Large intestine (tissue), 3 donors: ENCODE measurements at regions not wholly inside any gene's neighbourhood (a gene's known extent, or its start where the extent isn't known, plus 50 kb on each side); places are given as distances from the start of the nearest gene placed in this dataset.
"Not testable (repeated sequence)": the region's sequence is repeated elsewhere in the genome, so short reads cannot be mapped to it uniquely, and the experiment has no call there.

Source experiments
- DNase-seq, 2 donors: peaks; one replicate each; pipeline versions ENCODE4 v3.0.0 to v3.0.0-alpha.2; 2013
- H3K27ac ChIP-seq: one replicate; pipeline ENCODE4 v1.5.1; 2013; ENCODE audit warnings: low read length
- H3K27me3 ChIP-seq: 2 replicates; pipeline ENCODE4 v1.6.1; 2013; ENCODE audit warnings: low read length; ENCODE audit not compliant: control insufficient read depth, insufficient read depth
- H3K36me3 ChIP-seq: 2 replicates; pipeline ENCODE4 v1.6.1; 2013; ENCODE audit warnings: low read length; ENCODE audit not compliant: control insufficient read depth, insufficient read depth
- H3K4me1 ChIP-seq: one replicate; pipeline ENCODE4 v1.6.1; 2013; ENCODE audit warnings: low read length; ENCODE audit not compliant: control insufficient read depth, insufficient read depth
- H3K4me3 ChIP-seq: one replicate; pipeline ENCODE4 v1.5.1; 2013; ENCODE audit warnings: low read length
- H3K9me3 ChIP-seq: one replicate; pipeline ENCODE4 v1.6.1; 2013; ENCODE audit warnings: mild to moderate bottlenecking, low read depth, low read length, moderate library complexity; ENCODE audit not compliant: control insufficient read depth
- WGBS: methylation state at CpG from one replicate; pipeline ENCODE4 v1.1.5; 2013; ENCODE audit warnings: low lambda C conversion rate; ENCODE audit not compliant: insufficient coverage; 5-methylcytosine and 5-hydroxymethylcytosine counted together

DNA sequence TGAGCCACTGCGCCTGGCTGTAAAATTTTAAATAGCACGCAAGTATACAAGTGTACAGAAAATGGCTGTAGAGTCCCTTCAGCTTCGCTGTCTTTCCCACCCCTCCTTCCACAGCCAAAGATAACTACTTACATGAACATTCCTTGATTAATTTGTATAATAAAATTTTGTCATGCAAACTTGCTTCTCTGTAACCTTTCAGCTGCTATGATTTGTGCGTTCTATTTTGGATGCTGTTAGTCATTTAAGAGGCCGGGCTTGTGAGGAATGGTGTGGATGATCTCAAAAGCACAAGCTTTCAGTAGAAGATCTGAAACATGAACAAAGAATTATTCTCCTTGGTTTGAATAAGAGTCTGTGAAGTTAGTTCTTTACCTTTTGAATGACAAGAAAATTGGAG, 115.0 kb upstream of the TLE1 start:
- Histone ChIP-seq H3K9me3 (no peaks in the 10 kb centered on the region), H3K27ac (no peak overlapping the region), H3K4me1 (no peaks in the 10 kb centered on the region), H3K4me3 (no peak overlapping the region), H3K27me3 (no peaks in the 10 kb centered on the region), H3K36me3 (no peaks in the 10 kb centered on the region)
- no peak for DNase-seq
- WGBS, result no CpG with 5 or more reads among the region's 5 CpGs

DNA sequence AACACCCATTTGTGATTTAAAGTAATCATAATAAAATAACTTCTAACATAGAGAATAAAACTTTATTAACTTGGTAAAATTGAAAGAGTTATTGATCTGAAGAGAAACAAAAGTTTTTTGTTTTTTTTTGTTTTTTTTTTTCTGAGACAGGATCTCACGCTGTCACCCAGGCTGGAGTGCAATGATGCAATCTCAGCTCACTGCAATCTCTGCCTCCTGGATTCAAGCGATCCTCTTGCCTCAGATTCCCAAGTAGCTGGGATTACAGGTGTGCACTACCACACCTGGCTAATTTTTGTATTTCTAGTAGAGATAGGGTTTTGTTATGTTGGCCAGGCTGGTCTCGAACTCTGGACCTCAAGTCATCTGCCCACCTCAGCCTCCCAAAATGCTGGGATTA, 116.5 kb upstream of the SPATA31D4 start:
- WGBS, result no CpG with 5 or more reads among the region's 3 CpGs
- H3K4me3 ChIP-seq, H3K4me1 ChIP-seq, H3K9me3 ChIP-seq, DNase-seq, H3K27me3 ChIP-seq, H3K27ac ChIP-seq, H3K36me3 ChIP-seq: not testable (repeated sequence)

DNA sequence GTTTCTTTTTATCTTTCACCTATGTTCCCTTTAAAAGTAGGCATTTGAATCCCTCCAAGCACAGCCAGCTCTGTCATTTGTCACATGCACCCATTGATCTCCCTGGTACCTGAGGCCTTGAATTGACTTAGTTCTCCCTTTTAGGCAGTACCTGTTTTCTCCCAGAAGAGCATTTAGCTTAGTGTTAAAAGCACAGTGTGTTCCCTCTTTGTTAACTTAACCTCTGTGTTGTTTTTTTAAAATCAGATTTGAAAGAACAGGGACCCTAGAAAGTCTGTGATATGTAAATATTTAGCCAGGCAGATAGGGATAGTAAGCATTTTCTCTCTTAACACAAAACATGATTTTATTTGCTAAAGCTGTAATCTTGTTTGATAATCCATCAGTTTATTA, 113.8 kb upstream of the SPATA31D4 start:
- no peak overlapping the region for H3K4me3 ChIP-seq
- no peak overlapping the region for H3K27ac ChIP-seq
- DNase-seq, result no peak
- H3K27me3 ChIP-seq, result no peaks in the 10 kb centered on the region
- H3K36me3 ChIP-seq, result no peaks in the 10 kb centered on the region
- no peaks in the 10 kb centered on the region for H3K9me3 ChIP-seq
- peaks cover 4% of the 10 kb centered on the region for H3K4me1 ChIP-seq

DNA sequence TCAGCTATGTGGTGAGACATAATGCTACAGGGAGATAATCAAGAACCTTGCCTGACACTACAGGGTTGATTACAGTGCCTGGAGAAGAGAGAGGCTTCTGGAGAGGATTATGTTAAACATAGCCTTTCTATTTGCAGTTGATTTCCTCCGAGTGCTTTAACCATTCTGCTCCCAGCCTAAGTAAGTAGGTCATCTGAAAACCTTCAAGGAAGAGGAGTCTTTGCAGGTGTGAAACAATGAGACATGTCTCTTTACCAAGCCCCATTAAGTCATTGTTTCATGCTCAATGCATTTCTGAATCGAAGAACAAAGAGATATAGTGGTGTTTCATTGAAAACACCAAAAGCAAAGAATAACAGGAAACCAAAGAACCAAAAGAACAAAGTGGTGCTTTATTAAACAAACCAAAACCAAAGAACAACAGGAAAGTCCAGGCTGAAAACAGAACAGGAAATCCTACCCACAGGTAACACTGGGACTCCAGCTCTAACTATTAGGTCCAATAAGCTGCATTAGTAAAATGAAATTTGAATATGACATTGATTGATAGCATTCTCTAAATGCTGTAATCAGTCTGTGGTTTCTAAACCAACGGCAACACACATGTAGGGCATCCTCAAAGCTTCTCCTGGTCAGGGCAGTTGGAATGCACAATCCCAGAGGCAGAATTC, 113.3 kb upstream of the SPATA31D4 start:
- DNase-seq, result peak in 1 of 2 donors; percentile 16
- no peaks in the 10 kb centered on the region for H3K27me3 ChIP-seq
- H3K4me3 ChIP-seq, result no peak overlapping the region
- no peaks in the 10 kb centered on the region for H3K9me3 ChIP-seq
- H3K27ac ChIP-seq, result no peak overlapping the region
- WGBS, result 17% methylated on average over 2 of the region's 3 CpGs
- no peaks in the 10 kb centered on the region for H3K36me3 ChIP-seq
- H3K4me1 ChIP-seq, result peaks cover 7% of the 10 kb centered on the region

DNA sequence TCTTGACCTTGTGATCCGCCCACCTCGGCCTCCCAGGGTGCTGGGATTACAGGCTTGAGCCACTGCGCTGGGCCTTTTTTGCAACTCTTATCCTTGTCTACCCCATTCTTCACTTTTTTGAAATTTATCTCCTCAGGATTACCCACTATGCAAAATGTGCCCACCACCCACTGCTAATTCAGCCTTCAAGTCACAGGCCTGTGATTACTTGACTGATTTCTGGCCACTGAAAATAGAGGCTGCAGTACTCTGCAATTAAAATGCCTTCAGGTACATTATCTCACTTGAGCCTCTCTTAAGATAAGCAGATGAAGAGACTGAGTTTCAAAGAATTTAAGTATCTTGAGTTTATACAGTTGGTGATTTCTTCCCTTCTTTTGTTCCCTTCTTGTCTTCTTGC, 112.4 kb upstream of the SPATA31D4 start:
- WGBS, result no CpG with 5 or more reads among the region's 3 CpGs
- no peak overlapping the region for H3K27ac ChIP-seq
- H3K36me3 ChIP-seq, result no peaks in the 10 kb centered on the region
- no peak for DNase-seq
- no peaks in the 10 kb centered on the region for H3K9me3 ChIP-seq
- H3K4me3 ChIP-seq, result no peak overlapping the region
- H3K4me1 ChIP-seq, result peaks cover 7% of the 10 kb centered on the region
- H3K27me3 ChIP-seq, result no peaks in the 10 kb centered on the region

DNA sequence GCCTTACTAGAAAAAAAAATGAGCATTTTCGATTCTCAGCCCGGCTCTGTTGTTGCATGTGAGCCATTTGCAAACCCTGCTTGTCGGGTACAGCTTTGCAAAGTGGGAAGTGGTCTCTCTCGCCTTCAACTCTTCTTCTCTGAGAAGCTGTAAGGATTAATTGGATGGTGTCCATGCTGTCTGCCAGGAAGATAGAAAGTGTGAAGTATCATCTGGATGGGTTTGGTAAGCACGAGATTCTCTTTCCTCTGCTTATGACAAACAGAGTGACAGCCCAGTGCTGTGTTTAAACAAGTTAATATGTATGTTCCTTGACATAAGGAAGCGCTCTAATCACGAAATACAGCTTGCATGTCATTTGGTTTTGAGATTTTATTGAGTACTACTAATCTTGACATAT, 109.1 kb upstream of the SPATA31D4 start:
- H3K27me3 ChIP-seq, result no peaks in the 10 kb centered on the region
- DNase-seq, result no peak
- 100% methylated on average over 1 of the region's 7 CpGs for WGBS
- no peaks in the 10 kb centered on the region for H3K36me3 ChIP-seq
- H3K4me1 ChIP-seq, result peaks cover 7% of the 10 kb centered on the region
- no peaks in the 10 kb centered on the region for H3K9me3 ChIP-seq
- H3K27ac ChIP-seq, result no peak overlapping the region
- no peak overlapping the region for H3K4me3 ChIP-seq

DNA sequence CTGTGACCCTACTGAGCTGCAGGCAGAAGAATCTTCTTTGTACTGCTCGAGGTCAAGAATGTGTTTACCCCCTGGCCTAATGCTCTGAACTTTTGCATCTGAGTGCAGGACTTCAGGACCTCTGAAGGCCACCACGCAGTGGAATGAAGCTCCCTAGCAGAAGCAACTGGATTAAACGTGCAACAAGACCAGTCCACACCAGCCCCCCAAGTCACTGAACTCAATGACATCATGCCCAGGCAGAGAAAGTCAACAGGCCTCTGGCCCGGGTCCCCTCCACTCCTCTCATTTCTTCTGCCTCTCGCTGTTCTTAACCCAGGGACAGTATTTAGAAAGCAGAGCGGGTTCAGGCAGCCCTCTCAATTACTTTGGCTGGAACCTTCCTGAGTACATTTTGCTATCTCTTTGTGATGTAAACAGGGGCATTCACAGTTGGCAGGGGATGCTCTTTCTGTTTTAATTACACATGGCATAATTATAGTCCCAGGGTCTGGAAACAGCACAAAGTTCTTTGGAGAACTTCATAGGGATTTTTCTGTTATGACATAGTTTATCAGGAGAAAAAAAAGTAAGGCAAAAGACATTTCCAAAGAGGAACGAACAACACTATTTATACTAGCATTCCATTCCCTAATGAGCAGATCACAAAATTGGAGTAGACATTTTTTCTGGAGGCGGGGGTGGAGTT, 108.2 kb upstream of the SPATA31D4 start:
- 71% methylated on average over 1 of the region's 8 CpGs for WGBS
- H3K27me3 ChIP-seq, result no peaks in the 10 kb centered on the region

DNA sequence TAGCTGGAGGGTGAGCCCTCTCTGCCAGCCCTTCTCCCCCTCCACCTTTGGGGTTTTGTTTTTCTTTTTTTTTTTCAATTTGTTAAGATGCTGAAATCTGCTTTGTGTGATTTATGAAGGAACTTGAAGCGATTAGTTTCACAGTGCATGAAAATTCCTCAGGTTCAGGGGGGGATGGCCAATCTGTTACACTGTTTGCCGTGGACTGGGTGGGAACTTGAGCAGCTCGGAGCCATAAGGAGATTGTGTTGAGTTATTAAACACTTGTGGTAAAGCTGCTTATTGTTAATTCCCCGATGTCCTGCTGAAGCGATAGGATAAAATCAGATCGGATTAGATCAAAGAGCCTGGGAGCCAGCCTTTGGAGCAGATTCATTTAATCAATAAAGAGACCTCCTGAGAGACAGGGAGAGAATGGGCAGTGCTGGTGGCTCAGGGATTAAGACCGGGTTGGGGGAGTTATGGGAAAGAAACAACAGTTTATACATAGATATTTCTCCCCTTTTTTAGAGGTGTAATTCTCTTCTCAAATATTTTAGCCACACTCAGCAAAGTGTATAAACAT, 105.8 kb upstream of the SPATA31D4 start:
- WGBS, result 61% methylated on average over 2 of the region's 7 CpGs
- Histone ChIP-seq H3K27ac (no peak overlapping the region), H3K9me3 (no peaks in the 10 kb centered on the region), H3K27me3 (no peaks in the 10 kb centered on the region), H3K4me3 (no peak overlapping the region), H3K36me3 (no peaks in the 10 kb centered on the region), H3K4me1 (peaks cover 2% of the 10 kb centered on the region)
- no peak for DNase-seq

More for the DNA sequence above, 108.2 kb upstream of the SPATA31D4 start:
- no peaks in the 10 kb centered on the region for H3K36me3 ChIP-seq
- H3K4me1 ChIP-seq, result peaks cover 2% of the 10 kb centered on the region
- no peak for DNase-seq
- no peak overlapping the region for H3K4me3 ChIP-seq
- no peak overlapping the region for H3K27ac ChIP-seq
- H3K9me3 ChIP-seq, result no peaks in the 10 kb centered on the region

DNA sequence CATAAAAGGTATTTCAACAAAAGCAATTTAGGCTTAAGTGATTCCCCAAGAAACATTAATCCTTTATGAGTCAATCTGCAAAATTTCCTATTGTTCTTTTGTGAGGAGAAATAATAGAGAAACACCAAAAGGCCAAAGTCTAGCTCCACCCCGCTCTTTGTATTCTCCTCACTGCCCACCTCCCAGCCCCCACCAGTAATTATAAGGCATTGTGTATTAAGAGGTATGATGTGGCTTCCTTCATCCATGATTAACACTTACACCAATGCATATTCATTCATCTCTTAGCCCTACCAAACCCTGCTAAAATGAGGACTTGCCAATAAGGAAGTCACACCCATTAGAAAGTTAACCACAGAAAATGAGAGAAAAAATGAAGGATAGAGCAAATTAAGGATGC, 105.3 kb upstream of the SPATA31D4 start:
- Histone ChIP-seq H3K4me1 (peaks cover 2% of the 10 kb centered on the region), H3K27me3 (no peaks in the 10 kb centered on the region), H3K36me3 (no peaks in the 10 kb centered on the region), H3K4me3 (no peak overlapping the region), H3K27ac (no peak overlapping the region), H3K9me3 (no peaks in the 10 kb centered on the region)
- WGBS, result no CpG with 5 or more reads among the region's 1 CpG
- no peak for DNase-seq

DNA sequence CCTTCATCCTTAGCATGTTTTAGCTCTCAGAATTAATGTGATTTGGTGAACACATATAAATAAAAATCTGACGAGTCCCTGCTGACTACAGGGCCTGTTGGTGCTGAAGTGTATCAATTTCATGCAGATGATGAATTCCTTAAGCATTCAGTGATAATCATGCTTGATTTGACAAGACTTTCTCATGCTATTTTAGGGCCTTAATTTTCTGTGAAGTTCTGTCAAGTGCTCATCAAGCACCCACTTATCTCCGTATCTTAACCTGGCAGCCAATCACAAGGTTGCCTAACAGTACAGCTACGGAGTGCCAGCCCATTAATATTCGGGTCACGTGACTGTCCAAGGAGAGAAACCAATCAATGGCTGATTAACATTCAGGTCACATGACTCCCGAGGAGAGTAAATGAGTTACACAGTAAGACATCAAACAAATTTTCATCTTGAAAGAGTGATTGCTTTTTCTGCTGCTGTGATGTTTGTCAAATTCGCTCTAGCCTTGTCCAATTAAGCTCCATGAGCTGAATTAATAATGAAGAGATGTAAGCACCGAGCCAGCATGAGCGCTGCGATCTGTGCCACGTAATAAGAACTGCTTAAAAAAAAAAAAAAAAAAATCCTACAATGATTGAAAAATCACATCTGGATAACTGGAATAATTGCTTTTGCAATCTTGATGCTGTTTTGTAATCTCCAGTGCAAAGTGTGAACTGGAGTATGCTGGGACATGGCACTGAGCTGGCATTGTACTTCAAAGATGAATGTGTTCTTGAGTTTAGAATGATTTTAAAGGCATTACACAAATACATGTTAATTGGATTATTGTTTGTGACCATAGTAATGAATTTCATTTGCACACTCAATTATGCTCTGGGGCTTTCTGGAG, 104.3 kb upstream of the SPATA31D4 start:
- H3K27me3 ChIP-seq, result no peaks in the 10 kb centered on the region
- no peak for DNase-seq
- no peaks in the 10 kb centered on the region for H3K36me3 ChIP-seq
- no peak overlapping the region for H3K4me3 ChIP-seq
- H3K27ac ChIP-seq, result no peak overlapping the region
- H3K4me1 ChIP-seq, result peaks cover 2% of the 10 kb centered on the region
- no CpG with 5 or more reads among the region's 11 CpGs for WGBS
- H3K9me3 ChIP-seq, result no peaks in the 10 kb centered on the region
